ENCODE measurements at regions not wholly inside any gene's neighbourhood (a gene's known extent, or its start where the extent isn't known, plus 50 kb on each side); places are given as distances from the start of the nearest gene placed in this dataset.

GRCh38 chrX:113019958-113020357 lies 179.3 kb upstream of the AMOT start:
- Mint-ChIP-seq H3K9me3 (no peaks in the 10 kb centered on the region), H3K27ac (no peak overlapping the region), H3K36me3 (peaks cover 4% of the 10 kb centered on the region), H3K4me1 (ENCODE audit: unreplicated experiment) (no peaks in the 10 kb centered on the region), H3K4me3 (no peak overlapping the region), H3K27me3 (no peaks in the 10 kb centered on the region)
- TF ChIP-seq, protein P1, sequence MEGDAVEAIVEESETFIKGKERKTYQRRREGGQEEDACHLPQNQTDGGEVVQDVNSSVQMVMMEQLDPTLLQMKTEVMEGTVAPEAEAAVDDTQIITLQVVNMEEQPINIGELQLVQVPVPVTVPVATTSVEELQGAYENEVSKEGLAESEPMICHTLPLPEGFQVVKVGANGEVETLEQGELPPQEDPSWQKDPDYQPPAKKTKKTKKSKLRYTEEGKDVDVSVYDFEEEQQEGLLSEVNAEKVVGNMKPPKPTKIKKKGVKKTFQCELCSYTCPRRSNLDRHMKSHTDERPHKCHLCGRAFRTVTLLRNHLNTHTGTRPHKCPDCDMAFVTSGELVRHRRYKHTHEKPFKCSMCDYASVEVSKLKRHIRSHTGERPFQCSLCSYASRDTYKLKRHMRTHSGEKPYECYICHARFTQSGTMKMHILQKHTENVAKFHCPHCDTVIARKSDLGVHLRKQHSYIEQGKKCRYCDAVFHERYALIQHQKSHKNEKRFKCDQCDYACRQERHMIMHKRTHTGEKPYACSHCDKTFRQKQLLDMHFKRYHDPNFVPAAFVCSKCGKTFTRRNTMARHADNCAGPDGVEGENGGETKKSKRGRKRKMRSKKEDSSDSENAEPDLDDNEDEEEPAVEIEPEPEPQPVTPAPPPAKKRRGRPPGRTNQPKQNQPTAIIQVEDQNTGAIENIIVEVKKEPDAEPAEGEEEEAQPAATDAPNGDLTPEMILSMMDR (conservative IDR thresholded peaks at IDR 0.05) = no peak
- no peak for DNase-seq (ENCODE audit: extremely low spot score, unreplicated experiment)

DNA sequence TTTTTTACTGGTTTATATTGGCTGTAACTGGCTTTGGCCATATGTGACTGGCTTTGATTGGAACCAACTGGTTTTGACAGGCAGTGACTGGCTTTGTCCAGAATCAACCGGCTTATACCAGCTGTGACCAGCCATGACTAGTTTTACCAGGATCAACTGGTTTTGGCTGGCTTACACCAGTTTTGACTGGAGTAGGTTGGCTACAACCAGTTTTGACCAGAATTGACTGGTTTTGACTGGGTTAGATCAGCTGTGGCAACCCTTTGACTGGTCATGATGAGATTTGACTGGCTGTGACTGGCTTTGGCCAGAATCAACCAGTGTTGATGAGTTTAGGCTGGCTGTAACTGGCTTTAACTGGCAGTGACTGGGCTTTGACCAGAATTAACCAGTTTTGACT lies 169.2 kb upstream of the AMOT start:
- no peaks in the 10 kb centered on the region for H3K36me3 Mint-ChIP-seq
- no peak overlapping the region for H3K4me3 Mint-ChIP-seq
- no peaks in the 10 kb centered on the region for H3K4me1 Mint-ChIP-seq (ENCODE audit: unreplicated experiment)
- peaks cover 7% of the 10 kb centered on the region for H3K9me3 Mint-ChIP-seq
- no peaks in the 10 kb centered on the region for H3K27me3 Mint-ChIP-seq
- DNase-seq (ENCODE audit: extremely low spot score, unreplicated experiment) = no peak
- TF ChIP-seq, protein P1 (conservative IDR thresholded peaks at IDR 0.05) = no peak
- no peak overlapping the region for H3K27ac Mint-ChIP-seq

- Mint-ChIP-seq H3K27me3 (no peaks in the 10 kb centered on the region), H3K27ac (no peak overlapping the region), H3K4me3 (no peak overlapping the region), H3K4me1 (ENCODE audit: unreplicated experiment) (no peaks in the 10 kb centered on the region), H3K9me3 (peaks cover 7% of the 10 kb centered on the region), H3K36me3 (no peaks in the 10 kb centered on the region)
- DNase-seq (ENCODE audit: extremely low spot score, unreplicated experiment) = no peak
- TF ChIP-seq, protein P1 (conservative IDR thresholded peaks at IDR 0.05) = no peak
Observed at GRCh38 chrX:113009029-113009428, 168.4 kb upstream of the AMOT start.

DNA sequence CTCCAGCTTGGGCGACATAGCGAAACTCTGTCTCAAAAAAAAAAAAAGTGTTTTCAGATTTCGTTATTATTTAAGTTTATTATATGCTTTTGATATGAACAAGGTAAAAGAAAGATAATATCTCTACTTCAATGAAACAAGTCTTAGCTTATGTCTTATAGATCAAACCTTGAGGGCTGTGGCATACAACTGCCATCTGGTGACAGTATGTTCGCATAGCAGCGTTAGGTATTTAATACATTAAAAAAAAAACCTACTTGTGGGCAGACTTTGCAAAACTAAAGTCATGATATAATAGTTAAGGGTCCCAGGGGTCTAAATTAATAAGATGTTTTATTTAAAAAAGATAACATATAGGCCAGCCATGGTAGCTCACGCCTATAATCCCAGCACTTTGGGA lies 161.2 kb upstream of the AMOT start:
- no peak overlapping the region for H3K27ac Mint-ChIP-seq
- no peak for DNase-seq (ENCODE audit: extremely low spot score, unreplicated experiment)
- TF ChIP-seq, protein P1 (conservative IDR thresholded peaks at IDR 0.05) = peak; percentile 55
- H3K27me3 Mint-ChIP-seq = no peaks in the 10 kb centered on the region
- H3K9me3 Mint-ChIP-seq = no peaks in the 10 kb centered on the region
- no peaks in the 10 kb centered on the region for H3K36me3 Mint-ChIP-seq
- H3K4me3 Mint-ChIP-seq = no peak overlapping the region
- H3K4me1 Mint-ChIP-seq (ENCODE audit: unreplicated experiment) = no peaks in the 10 kb centered on the region

DNA sequence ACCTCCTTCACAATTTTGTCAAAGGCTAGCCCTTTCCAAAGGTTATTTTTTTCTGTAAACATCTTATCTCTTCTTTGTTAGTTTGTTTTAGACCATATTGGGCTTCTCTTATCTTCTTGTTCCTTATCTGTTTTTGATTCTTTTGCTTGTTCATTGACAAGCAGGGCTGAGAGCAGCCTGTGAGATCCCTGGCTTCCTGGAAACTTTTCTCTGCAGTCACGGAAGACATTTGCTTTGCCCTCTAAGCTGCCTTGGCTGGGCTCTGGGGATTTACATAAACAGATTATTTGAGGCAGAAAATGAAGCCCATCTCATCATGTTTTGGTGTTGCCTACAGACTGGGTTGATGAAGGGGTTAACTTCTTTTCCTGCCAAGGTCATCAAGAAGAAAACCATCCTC lies 157.4 kb upstream of the AMOT start:
- Mint-ChIP-seq H3K36me3 (no peaks in the 10 kb centered on the region), H3K9me3 (no peaks in the 10 kb centered on the region), H3K4me1 (ENCODE audit: unreplicated experiment) (no peaks in the 10 kb centered on the region), H3K27ac (no peak overlapping the region), H3K27me3 (no peaks in the 10 kb centered on the region), H3K4me3 (no peak overlapping the region)
- no peak for DNase-seq (ENCODE audit: extremely low spot score, unreplicated experiment)
- TF ChIP-seq, protein P1 (conservative IDR thresholded peaks at IDR 0.05) = no peak

- Mint-ChIP-seq H3K27ac (no peak overlapping the region), H3K9me3 (no peaks in the 10 kb centered on the region), H3K4me1 (ENCODE audit: unreplicated experiment) (no peaks in the 10 kb centered on the region), H3K27me3 (no peaks in the 10 kb centered on the region), H3K36me3 (no peaks in the 10 kb centered on the region), H3K4me3 (no peak overlapping the region)
- TF ChIP-seq, protein P1 (conservative IDR thresholded peaks at IDR 0.05) = no peak
- no peak for DNase-seq (ENCODE audit: extremely low spot score, unreplicated experiment)
Observed at GRCh38 chrX:112991801-112992200, 151.2 kb upstream of the AMOT start.
